ENCODE measurements at regions not wholly inside any gene's neighbourhood (a gene's known extent, or its start where the extent isn't known, plus 50 kb on each side); places are given as distances from the start of the nearest gene placed in this dataset.

GRCh38 chr5:3075309-3075708 is 323.8 kb upstream of the IRX2 start:
- TF ChIP-seq CTCF (IDR thresholded peaks at IDR 0.05; ENCODE audit: insufficient read depth, low read length, severe bottlenecking) = peak; percentile 14
- Histone ChIP-seq H3K36me3 (ENCODE audit: control insufficient read depth, insufficient read depth, low read length) (no peaks in the 10 kb centered on the region), H3K27me3 (ENCODE audit: control insufficient read depth, insufficient read depth, low read length) (no peaks in the 10 kb centered on the region), H3K4me3 (ENCODE audit: low read depth, low read length) (no peak overlapping the region)
- DNase-seq (ENCODE audit: low read depth) (no peak), FAIRE-seq (no peak)

- no peak for TF ChIP-seq CTCF (IDR thresholded peaks at IDR 0.05; ENCODE audit: insufficient read depth, low read length, severe bottlenecking)
- FAIRE-seq = no peak
- H3K27me3 ChIP-seq (ENCODE audit: control insufficient read depth, insufficient read depth, low read length) = no peaks in the 10 kb centered on the region
- no peak for DNase-seq (ENCODE audit: low read depth)
- H3K36me3 ChIP-seq (ENCODE audit: control insufficient read depth, insufficient read depth, low read length) = no peaks in the 10 kb centered on the region
- no peak overlapping the region for H3K4me3 ChIP-seq (ENCODE audit: low read depth, low read length)
Measured at GRCh38 chr5:3068401-3068800, 316.9 kb upstream of the IRX2 start.

- no peaks in the 10 kb centered on the region for H3K27me3 ChIP-seq (ENCODE audit: control insufficient read depth, insufficient read depth, low read length)
- H3K36me3 ChIP-seq (ENCODE audit: control insufficient read depth, insufficient read depth, low read length) = no peaks in the 10 kb centered on the region
- DNase-seq (ENCODE audit: low read depth) (no peak), FAIRE-seq (no peak)
- no peak for TF ChIP-seq CTCF (IDR thresholded peaks at IDR 0.05; ENCODE audit: insufficient read depth, low read length, severe bottlenecking)
- H3K4me3 ChIP-seq (ENCODE audit: low read depth, low read length) = no peak overlapping the region
Measured at GRCh38 chr5:3060283-3060682, 308.8 kb upstream of the IRX2 start.

- no peak for DNase-seq (ENCODE audit: low read depth)
- Histone ChIP-seq H3K4me3 (ENCODE audit: low read depth, low read length) (no peak overlapping the region), H3K27me3 (ENCODE audit: control insufficient read depth, insufficient read depth, low read length) (no peaks in the 10 kb centered on the region), H3K36me3 (ENCODE audit: control insufficient read depth, insufficient read depth, low read length) (no peaks in the 10 kb centered on the region)
- FAIRE-seq = no peak
- no peak for TF ChIP-seq CTCF (IDR thresholded peaks at IDR 0.05; ENCODE audit: insufficient read depth, low read length, severe bottlenecking)
Measured at GRCh38 chr5:3059488-3059887, 308.0 kb upstream of the IRX2 start.

GRCh38 chr5:3058942-3059341 is 307.5 kb upstream of the IRX2 start:
- no peak for FAIRE-seq
- no peak for DNase-seq (ENCODE audit: low read depth)
- Histone ChIP-seq H3K4me3 (ENCODE audit: low read depth, low read length) (no peak overlapping the region), H3K36me3 (ENCODE audit: control insufficient read depth, insufficient read depth, low read length) (no peaks in the 10 kb centered on the region), H3K27me3 (ENCODE audit: control insufficient read depth, insufficient read depth, low read length) (no peaks in the 10 kb centered on the region)
- no peak for TF ChIP-seq CTCF (IDR thresholded peaks at IDR 0.05; ENCODE audit: insufficient read depth, low read length, severe bottlenecking)

- DNase-seq (ENCODE audit: low read depth) (no peak), FAIRE-seq (peak; percentile 18)
- Histone ChIP-seq H3K4me3 (ENCODE audit: low read depth, low read length) (no peak overlapping the region), H3K36me3 (ENCODE audit: control insufficient read depth, insufficient read depth, low read length) (no peaks in the 10 kb centered on the region), H3K27me3 (ENCODE audit: control insufficient read depth, insufficient read depth, low read length) (no peaks in the 10 kb centered on the region)
- TF ChIP-seq CTCF (IDR thresholded peaks at IDR 0.05; ENCODE audit: insufficient read depth, low read length, severe bottlenecking) = no peak
Measured at GRCh38 chr5:3056866-3057265, 305.4 kb upstream of the IRX2 start.
